ENCODE measurements at regions not wholly inside any gene's neighbourhood (a gene's known extent, or its start where the extent isn't known, plus 50 kb on each side); places are given as distances from the start of the nearest gene placed in this dataset.

DNA sequence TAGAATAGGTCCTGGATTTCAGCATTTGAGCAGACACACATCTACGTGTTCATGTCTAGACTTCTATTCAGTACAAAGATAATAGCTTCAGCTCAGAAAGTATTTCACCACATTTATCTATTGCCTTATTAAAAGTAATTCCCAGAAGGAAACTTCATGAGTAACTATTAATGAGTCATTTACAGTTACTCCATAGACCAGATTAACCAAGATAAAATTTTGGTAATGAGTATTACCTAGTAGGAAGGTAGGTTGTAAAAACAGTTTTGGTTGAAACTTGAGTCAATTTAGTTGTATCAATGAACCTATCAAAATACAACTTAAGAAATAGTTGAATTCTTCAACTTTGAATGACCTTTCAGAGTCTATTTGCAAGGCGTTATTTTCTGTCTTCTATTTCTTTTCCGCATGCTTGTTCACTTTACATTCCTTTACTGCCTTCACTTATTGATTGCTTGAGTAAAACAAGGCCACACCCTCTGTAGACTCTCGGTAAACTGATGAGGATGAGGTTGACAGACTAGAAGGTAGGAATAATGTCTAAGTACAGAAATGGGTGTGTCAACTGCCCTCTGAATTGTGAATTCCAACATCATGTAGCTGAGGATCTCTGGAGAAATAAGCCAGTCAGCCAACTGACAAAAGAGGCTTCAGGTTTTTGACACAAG lies 1165.6 kb upstream of the ZEB2 start:
- Histone ChIP-seq H3K9me3 (ENCODE audit: control insufficient read depth, insufficient read depth, low read depth, low read length) (no peaks in the 10 kb centered on the region), H3K36me3 (ENCODE audit: control insufficient read depth, insufficient read depth, low read length) (no peaks in the 10 kb centered on the region), H3K27me3 (ENCODE audit: control insufficient read depth, insufficient read depth, low read length) (no peaks in the 10 kb centered on the region), H3K27ac (ENCODE audit: low read length) (no peak overlapping the region), H3K4me3 (ENCODE audit: low read depth in 2 of 2, low read length in 2 of 2) (no peak overlapping the region), H3K4me1 (ENCODE audit: control insufficient read depth, insufficient read depth, low read length) (no peaks in the 10 kb centered on the region)
- BruUV-seq (replicated peaks), result no TSS peak
- ChIA-PET POLR2A (no interaction called here), CTCF (no interaction called here)
- ATAC-seq (no peak), DNase-seq (ENCODE audit: low read depth, low spot score) (no peak)
- in situ Hi-C loops (cut with HindIII; ENCODE audit: low pct_unique_long_range_greater_than_20kb, low sequenced_read_pairs) (no loop called here), intact Hi-C loops (cut with micrococcal nuclease; ENCODE audit: unreplicated experiment) (no loop called here)
- TF ChIP-seq SIN3A (IDR thresholded peaks at IDR 0.05; ENCODE audit: borderline replicate concordance, insufficient read depth, low read depth, low read length) (no peak), TCF7L2 (IDR thresholded peaks at IDR 0.05; ENCODE audit: low read depth, low read length) (no peak), POLR2AphosphoS5 (IDR thresholded peaks at IDR 0.05; ENCODE audit: low read depth, low read length) (no peak)
- TF ChIP-seq, protein P1, sequence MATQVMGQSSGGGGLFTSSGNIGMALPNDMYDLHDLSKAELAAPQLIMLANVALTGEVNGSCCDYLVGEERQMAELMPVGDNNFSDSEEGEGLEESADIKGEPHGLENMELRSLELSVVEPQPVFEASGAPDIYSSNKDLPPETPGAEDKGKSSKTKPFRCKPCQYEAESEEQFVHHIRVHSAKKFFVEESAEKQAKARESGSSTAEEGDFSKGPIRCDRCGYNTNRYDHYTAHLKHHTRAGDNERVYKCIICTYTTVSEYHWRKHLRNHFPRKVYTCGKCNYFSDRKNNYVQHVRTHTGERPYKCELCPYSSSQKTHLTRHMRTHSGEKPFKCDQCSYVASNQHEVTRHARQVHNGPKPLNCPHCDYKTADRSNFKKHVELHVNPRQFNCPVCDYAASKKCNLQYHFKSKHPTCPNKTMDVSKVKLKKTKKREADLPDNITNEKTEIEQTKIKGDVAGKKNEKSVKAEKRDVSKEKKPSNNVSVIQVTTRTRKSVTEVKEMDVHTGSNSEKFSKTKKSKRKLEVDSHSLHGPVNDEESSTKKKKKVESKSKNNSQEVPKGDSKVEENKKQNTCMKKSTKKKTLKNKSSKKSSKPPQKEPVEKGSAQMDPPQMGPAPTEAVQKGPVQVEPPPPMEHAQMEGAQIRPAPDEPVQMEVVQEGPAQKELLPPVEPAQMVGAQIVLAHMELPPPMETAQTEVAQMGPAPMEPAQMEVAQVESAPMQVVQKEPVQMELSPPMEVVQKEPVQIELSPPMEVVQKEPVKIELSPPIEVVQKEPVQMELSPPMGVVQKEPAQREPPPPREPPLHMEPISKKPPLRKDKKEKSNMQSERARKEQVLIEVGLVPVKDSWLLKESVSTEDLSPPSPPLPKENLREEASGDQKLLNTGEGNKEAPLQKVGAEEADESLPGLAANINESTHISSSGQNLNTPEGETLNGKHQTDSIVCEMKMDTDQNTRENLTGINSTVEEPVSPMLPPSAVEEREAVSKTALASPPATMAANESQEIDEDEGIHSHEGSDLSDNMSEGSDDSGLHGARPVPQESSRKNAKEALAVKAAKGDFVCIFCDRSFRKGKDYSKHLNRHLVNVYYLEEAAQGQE (IDR thresholded peaks at IDR 0.05; ENCODE audit: insufficient read depth in 1 of 2, low read depth in 2 of 2, low read length in 1 of 2), result no peak
- TF ChIP-seq, protein P2, sequence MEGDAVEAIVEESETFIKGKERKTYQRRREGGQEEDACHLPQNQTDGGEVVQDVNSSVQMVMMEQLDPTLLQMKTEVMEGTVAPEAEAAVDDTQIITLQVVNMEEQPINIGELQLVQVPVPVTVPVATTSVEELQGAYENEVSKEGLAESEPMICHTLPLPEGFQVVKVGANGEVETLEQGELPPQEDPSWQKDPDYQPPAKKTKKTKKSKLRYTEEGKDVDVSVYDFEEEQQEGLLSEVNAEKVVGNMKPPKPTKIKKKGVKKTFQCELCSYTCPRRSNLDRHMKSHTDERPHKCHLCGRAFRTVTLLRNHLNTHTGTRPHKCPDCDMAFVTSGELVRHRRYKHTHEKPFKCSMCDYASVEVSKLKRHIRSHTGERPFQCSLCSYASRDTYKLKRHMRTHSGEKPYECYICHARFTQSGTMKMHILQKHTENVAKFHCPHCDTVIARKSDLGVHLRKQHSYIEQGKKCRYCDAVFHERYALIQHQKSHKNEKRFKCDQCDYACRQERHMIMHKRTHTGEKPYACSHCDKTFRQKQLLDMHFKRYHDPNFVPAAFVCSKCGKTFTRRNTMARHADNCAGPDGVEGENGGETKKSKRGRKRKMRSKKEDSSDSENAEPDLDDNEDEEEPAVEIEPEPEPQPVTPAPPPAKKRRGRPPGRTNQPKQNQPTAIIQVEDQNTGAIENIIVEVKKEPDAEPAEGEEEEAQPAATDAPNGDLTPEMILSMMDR (IDR thresholded peaks at IDR 0.05), result no peak

DNA sequence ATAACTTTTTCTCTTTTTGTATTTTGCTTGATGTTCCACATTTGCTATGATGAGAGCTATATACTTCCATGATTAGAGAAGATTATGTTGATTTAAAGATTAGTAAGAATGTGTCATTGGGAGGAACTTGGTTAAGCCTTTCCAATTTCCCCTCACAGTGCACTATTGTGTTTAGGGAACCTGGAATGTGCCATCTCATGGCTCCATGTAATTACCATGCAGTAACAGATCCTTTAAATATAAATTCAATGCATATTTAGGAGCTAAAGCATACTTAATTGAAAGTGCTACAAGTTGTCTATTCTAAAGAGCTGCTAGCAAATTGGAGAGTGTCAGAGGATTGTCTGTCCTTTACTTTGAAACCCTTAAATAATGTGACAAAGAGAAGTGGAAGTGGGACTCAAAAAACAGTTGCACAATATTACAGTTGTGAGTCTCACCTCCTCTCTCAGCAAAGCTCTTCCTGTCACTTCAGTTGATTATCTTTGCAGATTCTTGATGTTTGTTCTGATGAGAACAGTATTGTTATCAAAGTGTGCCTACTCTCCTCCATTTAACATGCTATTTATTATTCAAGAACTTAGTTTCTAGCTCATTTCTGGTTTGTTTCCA lies 1162.7 kb upstream of the ZEB2 start:
- intact Hi-C loops (cut with micrococcal nuclease; ENCODE audit: unreplicated experiment) (no loop called here), in situ Hi-C loops (cut with HindIII; ENCODE audit: low pct_unique_long_range_greater_than_20kb, low sequenced_read_pairs) (no loop called here)
- CTCF ChIA-PET, result no interaction called here
- TF ChIP-seq, protein P1 (IDR thresholded peaks at IDR 0.05; ENCODE audit: insufficient read depth in 1 of 2, low read depth in 2 of 2, low read length in 1 of 2), result no peak
- TF ChIP-seq TCF7L2 (IDR thresholded peaks at IDR 0.05; ENCODE audit: low read depth, low read length) (no peak), SIN3A (IDR thresholded peaks at IDR 0.05; ENCODE audit: borderline replicate concordance, insufficient read depth, low read depth, low read length) (no peak), POLR2AphosphoS5 (IDR thresholded peaks at IDR 0.05; ENCODE audit: low read depth, low read length) (no peak)
- TF ChIP-seq, protein P2 (IDR thresholded peaks at IDR 0.05), result no peak
- no peaks in the 10 kb centered on the region for H3K36me3 ChIP-seq (ENCODE audit: control insufficient read depth, insufficient read depth, low read length)
- ATAC-seq, result no peak
- no peak overlapping the region for H3K27ac ChIP-seq (ENCODE audit: low read length)
- BruUV-seq (replicated peaks), result no TSS peak
- DNase-seq (ENCODE audit: low read depth, low spot score), result no peak
- H3K27me3 ChIP-seq (ENCODE audit: control insufficient read depth, insufficient read depth, low read length), result no peaks in the 10 kb centered on the region
- H3K4me3 ChIP-seq (ENCODE audit: low read depth in 2 of 2, low read length in 2 of 2), result no peak overlapping the region
- H3K9me3 ChIP-seq (ENCODE audit: control insufficient read depth, insufficient read depth, low read depth, low read length), result no peaks in the 10 kb centered on the region
- no peaks in the 10 kb centered on the region for H3K4me1 ChIP-seq (ENCODE audit: control insufficient read depth, insufficient read depth, low read length)
- POLR2A ChIA-PET, result no interaction called here
